ENCODE measurements at regions not wholly inside any gene's neighbourhood (a gene's known extent, or its start where the extent isn't known, plus 50 kb on each side); places are given as distances from the start of the nearest gene placed in this dataset.
"Not testable (repeated sequence)": the region's sequence is repeated elsewhere in the genome, so short reads cannot be mapped to it uniquely, and the experiment has no call there.

DNA sequence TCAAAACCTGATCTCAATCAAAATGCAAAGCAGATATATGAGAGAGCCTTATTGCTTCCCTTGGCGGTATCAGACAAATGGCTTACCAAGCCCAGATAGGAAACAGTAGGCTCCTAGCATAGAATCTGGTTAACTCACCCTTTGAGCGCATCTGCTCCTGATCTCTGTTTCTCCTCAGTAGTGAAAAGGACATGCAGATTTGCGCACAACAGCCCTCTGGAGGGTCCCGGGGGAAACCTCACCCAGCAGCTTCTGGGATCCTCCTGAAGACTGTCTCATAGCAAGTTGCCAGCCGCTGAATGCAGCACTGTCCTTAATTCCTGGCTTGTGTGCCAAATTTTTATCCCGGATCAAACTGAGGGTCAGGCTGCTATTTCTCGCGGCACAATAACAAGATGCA lies 192.2 kb downstream of the FASLG start:
- no peak overlapping the region for H3K4me3 ChIP-seq (ENCODE audit: low read depth, low read length)
- TF ChIP-seq, protein P1, sequence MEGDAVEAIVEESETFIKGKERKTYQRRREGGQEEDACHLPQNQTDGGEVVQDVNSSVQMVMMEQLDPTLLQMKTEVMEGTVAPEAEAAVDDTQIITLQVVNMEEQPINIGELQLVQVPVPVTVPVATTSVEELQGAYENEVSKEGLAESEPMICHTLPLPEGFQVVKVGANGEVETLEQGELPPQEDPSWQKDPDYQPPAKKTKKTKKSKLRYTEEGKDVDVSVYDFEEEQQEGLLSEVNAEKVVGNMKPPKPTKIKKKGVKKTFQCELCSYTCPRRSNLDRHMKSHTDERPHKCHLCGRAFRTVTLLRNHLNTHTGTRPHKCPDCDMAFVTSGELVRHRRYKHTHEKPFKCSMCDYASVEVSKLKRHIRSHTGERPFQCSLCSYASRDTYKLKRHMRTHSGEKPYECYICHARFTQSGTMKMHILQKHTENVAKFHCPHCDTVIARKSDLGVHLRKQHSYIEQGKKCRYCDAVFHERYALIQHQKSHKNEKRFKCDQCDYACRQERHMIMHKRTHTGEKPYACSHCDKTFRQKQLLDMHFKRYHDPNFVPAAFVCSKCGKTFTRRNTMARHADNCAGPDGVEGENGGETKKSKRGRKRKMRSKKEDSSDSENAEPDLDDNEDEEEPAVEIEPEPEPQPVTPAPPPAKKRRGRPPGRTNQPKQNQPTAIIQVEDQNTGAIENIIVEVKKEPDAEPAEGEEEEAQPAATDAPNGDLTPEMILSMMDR (IDR thresholded peaks at IDR 0.05; ENCODE audit: low read depth, low read length) = no peak

DNA sequence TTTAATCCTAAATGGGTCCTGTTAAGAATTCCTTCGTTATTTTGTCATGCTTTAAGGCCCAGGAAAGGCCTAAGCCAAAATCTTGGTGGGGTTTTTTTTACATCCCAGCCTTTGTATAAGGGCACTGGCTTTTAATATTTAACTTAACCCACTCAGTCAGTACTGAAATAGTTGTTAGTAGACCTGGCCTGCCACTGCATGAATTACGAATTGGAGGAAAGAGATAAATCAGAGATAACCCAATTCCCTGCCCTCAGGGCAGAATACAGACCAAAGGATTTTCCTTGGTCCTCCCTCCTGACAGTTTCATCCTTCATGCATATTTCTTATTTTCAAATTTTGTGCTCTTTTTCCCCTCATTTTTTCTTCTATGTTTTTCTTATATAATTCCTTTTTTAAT lies 193.0 kb downstream of the FASLG start:
- H3K4me3 ChIP-seq (ENCODE audit: low read depth, low read length) = no peak overlapping the region
- TF ChIP-seq, protein P1 (IDR thresholded peaks at IDR 0.05; ENCODE audit: low read depth, low read length) = no peak

DNA sequence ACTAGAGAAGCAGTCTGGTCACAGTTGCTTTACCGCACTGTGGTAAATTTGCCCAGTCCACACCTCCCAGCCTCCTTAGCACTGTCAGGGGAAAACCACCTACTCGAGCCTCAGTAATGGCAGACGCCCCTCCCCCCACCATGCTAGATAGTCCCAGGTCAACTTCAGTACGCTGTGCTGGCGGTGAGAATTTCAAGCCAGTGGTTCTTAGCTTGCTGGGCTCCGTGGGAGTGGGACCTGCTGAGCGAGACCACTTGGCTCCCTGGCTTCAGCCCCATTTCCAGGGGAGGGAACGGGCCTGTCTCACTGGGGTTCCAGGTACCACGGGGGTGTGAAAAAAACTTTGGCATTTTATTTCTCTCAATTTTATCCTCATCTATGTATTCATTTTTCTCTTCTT lies 194.8 kb downstream of the TNFSF18 start:
- not testable (repeated sequence) for H3K4me3 ChIP-seq (ENCODE audit: low read depth, low read length)

DNA sequence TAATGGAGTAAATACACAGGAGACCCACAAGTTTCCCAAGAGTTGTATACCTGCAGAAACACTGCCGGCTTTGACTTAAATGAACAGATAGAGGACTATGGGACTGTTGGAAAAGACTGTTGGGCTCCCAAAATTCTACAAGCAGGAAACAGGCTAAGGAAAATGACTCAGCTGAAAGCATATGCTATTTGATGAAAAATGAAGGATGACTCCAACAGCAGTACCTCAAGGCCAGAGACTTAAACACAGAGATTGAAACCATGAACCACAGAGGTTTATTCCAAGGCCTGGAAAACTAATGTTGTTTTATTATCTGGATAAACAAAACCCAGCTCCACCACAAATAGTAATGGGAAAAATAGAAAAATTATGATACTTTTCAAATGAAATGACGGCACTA lies 187.7 kb downstream of the TNFSF18 start:
- H3K4me3 ChIP-seq (ENCODE audit: low read depth, low read length) = no peak overlapping the region
- TF ChIP-seq, protein P1 (IDR thresholded peaks at IDR 0.05; ENCODE audit: low read depth, low read length) = no peak

DNA sequence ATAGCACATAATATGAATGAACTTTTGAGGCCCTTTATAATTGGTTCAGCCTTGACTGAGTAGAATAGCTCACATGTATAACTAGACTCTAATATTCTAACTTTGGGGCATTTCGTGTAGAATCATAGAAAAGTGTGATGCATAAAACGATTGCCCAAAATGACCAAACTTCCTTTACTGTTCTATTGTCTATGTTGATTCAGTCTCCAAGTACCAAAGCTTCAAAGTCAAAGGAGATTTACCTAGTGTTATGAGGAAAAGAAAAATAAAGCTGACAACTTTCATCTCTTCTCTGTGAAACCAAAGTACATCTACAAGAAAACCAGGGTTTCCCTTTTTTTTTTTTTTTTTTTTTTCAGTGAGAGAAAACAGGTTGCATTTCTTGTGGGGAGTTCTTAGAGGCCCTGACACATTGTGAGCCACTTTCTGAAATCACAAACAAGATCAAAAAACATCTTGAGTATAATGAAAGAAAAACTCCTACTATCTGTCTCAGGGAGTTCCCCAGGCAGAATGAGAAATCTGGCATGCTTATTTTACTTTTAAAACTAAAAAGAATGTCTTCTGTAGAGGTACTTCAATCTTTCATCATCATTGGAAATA lies 183.4 kb downstream of the TNFSF18 start:
- TF ChIP-seq, protein P1 (IDR thresholded peaks at IDR 0.05; ENCODE audit: low read depth, low read length) = no peak

DNA sequence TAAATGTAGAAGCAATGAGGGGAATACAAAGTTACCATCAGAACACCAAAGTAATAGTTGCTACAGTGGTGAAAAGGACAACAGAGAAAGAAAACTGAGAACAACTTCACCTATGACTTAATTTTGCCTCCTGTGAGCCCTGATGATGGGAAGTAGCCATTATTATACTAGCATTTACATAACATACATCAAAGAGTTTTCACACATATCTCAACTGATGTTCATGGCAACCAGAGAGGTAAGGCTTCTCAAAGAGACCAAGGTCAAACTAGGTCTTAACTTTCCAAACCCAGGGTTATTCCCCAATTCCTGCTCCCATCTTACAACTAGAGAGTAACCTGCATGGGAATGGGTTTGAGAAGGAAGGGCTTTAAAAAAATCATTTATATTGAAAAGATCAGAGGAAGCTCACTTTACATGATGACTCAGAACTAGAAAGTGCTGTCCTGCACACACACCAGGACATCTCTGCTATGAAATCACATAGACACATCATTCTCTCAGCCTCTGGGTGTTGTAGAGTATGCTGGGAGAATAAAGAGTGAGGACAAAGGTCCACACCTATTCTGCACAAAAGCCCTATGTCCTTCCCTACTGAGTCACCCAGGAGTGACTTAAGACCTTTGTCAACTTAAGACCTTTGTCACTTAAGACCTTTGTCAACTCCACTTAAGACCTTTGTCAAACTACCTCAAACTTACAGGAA lies 179.7 kb downstream of the TNFSF18 start:
- TF ChIP-seq, protein P1 (IDR thresholded peaks at IDR 0.05; ENCODE audit: low read depth, low read length) = no peak
- no peak overlapping the region for H3K4me3 ChIP-seq (ENCODE audit: low read depth, low read length)

More for the DNA sequence above, 183.4 kb downstream of the TNFSF18 start:
- H3K4me3 ChIP-seq (ENCODE audit: low read depth, low read length) = no peak overlapping the region

DNA sequence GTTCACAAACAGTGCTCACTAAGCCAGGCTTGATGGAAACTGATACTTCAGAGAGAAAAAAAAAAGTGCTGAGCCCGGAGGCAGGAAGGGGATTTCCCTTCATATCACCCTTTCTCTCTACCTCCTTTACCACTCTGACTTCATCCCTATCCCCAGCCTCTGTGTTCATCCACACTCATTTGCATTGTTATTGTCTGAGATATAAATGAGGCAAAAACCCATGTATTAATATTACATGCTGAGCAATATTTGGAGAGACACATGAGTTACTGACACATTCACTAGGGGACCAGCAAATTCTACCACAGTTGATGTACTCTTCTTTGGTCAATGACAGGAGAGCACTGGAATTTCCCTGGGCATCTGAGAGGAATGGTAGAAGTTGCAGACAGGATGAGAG lies 175.8 kb downstream of the TNFSF18 start:
- no peak overlapping the region for H3K4me3 ChIP-seq (ENCODE audit: low read depth, low read length)
- TF ChIP-seq, protein P1 (IDR thresholded peaks at IDR 0.05; ENCODE audit: low read depth, low read length) = no peak
